GM12878 (cell line): ENCODE measurements at regions not wholly inside any gene's neighbourhood (a gene's known extent, or its start where the extent isn't known, plus 50 kb on each side); places are given as distances from the start of the nearest gene placed in this dataset.

Experiments
- ATAC-seq: fragments of 200-7000 bp; cut with Tn5 transposase; 3 replicates; pipeline ENCODE4 v1.9.1; 2020; ENCODE audit warnings: mild to moderate bottlenecking, moderate library complexity
- BruUV-seq: library from RNA; stranded (reverse); fragments of 400-500 nt; replicated peaks from 2 replicates; lab custom pipeline; 2021; lab: Mats Ljungman, UMichigan
- CTCF ChIA-PET: fragments of 300-600 bp; sonication (Branson Sonifier 250); formaldehyde crosslinking; extraction: SDS; loops from one replicate; lab custom pipeline; 2021; ENCODE audit warnings: inconsistent platforms; lab: Yijun Ruan, JAX
- POLR2A ChIA-PET: fragments of 350-600 bp; formaldehyde crosslinking; extraction: SDS; loops from one replicate; lab custom pipeline; 2021; ENCODE audit warnings: inconsistent platforms; lab: Charles Lee
- RAD21 ChIA-PET: fragments of 300-600 bp; sonication (Branson Sonifier 250); formaldehyde crosslinking; loops from one replicate; lab custom pipeline; 2023; ENCODE audit warnings: antibody characterized with exemption; ENCODE audit not compliant: unreplicated experiment; lab: Charles Lee
- SMC1A ChIA-PET: fragments of 300-600 bp; sonication (Branson Sonifier 250); formaldehyde crosslinking; loops from one replicate; lab custom pipeline; 2023; ENCODE audit not compliant: unreplicated experiment, uncharacterized antibody; lab: Charles Lee
- DNase-seq: peaks from one replicate; pipeline ENCODE4 v3.0.0-alpha.2; 2011; ENCODE audit warnings: low read depth, low spot score
- FAIRE-seq: peaks from 3 replicates; lab custom pipeline; 2011; peaks lifted over from hg19 to GRCh38; lab: Jason Lieb, UNC
- H2AFZ ChIP-seq: 2 replicates; pipeline ENCODE4 v1.6.0; 2011; ENCODE audit warnings: low read depth, low read length, control low read depth; ENCODE audit not compliant: control insufficient read depth
- H3K27ac ChIP-seq: 2 replicates; pipeline ENCODE4 v1.5.1; 2011; ENCODE audit warnings: control low read depth; ENCODE audit not compliant: control insufficient read depth, insufficient read depth
- H3K27me3 ChIP-seq, 2 experiments: replicated peaks in 1 of 2; 2 replicates each; pipeline versions ENCODE4 v1.6.0 to v1.6.1; 2011; ENCODE audit warnings: low read length in 1 of 2; ENCODE audit not compliant: control insufficient read depth in 2 of 2, insufficient read depth in 2 of 2
- H3K36me3 ChIP-seq, 2 experiments: 2 replicates each; pipeline ENCODE4 v1.5.1; 2011; ENCODE audit warnings: low read length in 1 of 2; ENCODE audit not compliant: control insufficient read depth in 2 of 2, insufficient read depth in 2 of 2
- H3K4me1 ChIP-seq: 2 replicates; pipeline ENCODE4 v1.6.1; 2011; ENCODE audit warnings: mild to moderate bottlenecking, low read length, moderate library complexity, mixed read lengths; ENCODE audit not compliant: control insufficient read depth, insufficient read depth
- H3K4me2 ChIP-seq: 2 replicates; pipeline ENCODE4 v1.6.0; 2011; ENCODE audit warnings: control low read depth; ENCODE audit not compliant: control insufficient read depth, insufficient read depth
- H3K4me3 ChIP-seq: fragments of 200-600 bp; sonication (generic); 2 replicates; pipeline ENCODE4 v1.5.1; 2016
- H3K79me2 ChIP-seq: 2 replicates; pipeline ENCODE4 v1.6.0; 2011; ENCODE audit warnings: low read length; ENCODE audit not compliant: control insufficient read depth, insufficient read depth
- H3K9ac ChIP-seq: 2 replicates; pipeline ENCODE4 v1.8.0; 2011; ENCODE audit warnings: low read length, control low read depth, mixed read lengths; ENCODE audit not compliant: control insufficient read depth, insufficient read depth
- H3K9me3 ChIP-seq: replicated peaks from 3 replicates; pipeline ENCODE4 v1.5.1; 2011; ENCODE audit warnings: mild to moderate bottlenecking, low read length; ENCODE audit not compliant: control insufficient read depth, insufficient read depth
- H4K20me1 ChIP-seq: 2 replicates; pipeline ENCODE4 v1.6.0; 2011; ENCODE audit not compliant: control insufficient read depth, insufficient read depth
- CHD4 ChIP-seq: fragments of 200-600 bp; sonication (generic); IDR thresholded peaks from 2 replicates; pipeline ENCODE4 v1.6.1; 2016; ENCODE audit warnings: mild to moderate bottlenecking
- DPF2 ChIP-seq: fragments of 450-650 bp; IDR thresholded peaks from 2 replicates; pipeline ENCODE4 v1.6.1; 2017; ENCODE audit warnings: mild to moderate bottlenecking
- E2F8 ChIP-seq: fragments of 450-650 bp; IDR thresholded peaks from 2 replicates; pipeline ENCODE4 v1.6.1; 2018; ENCODE audit warnings: mild to moderate bottlenecking, low read depth, moderate library complexity; ENCODE audit not compliant: partially characterized antibody
- IRF3 ChIP-seq: fragments of 450-650 bp; IDR thresholded peaks from 2 replicates; pipeline ENCODE4 v1.6.1; 2014; ENCODE audit warnings: mild to moderate bottlenecking
- KAT2A ChIP-seq: conservative IDR thresholded peaks from 2 replicates; pipeline ENCODE4 v1.6.1; 2011; ENCODE audit warnings: low read depth, low read length; ENCODE audit not compliant: control insufficient read depth
- NFYA ChIP-seq: IDR thresholded peaks from 2 replicates; pipeline ENCODE4 v1.6.1; 2011; ENCODE audit warnings: low read depth, mild to moderate bottlenecking, low read length, improper control_type of control experiment, borderline replicate concordance
- NRF1 ChIP-seq: conservative IDR thresholded peaks from 2 replicates; pipeline ENCODE4 v1.6.1; 2011; ENCODE audit warnings: mild to moderate bottlenecking, low read depth, low read length, improper control_type of control experiment
- PBX3 ChIP-seq: IDR thresholded peaks from 2 replicates; pipeline ENCODE4 v1.6.1; 2011; ENCODE audit warnings: mild to moderate bottlenecking, low read depth, low read length, moderate library complexity; ENCODE audit not compliant: insufficient replicate concordance
- RB1 ChIP-seq: fragments of 450-650 bp; formaldehyde crosslinking; IDR thresholded peaks from 2 replicates; pipeline ENCODE4 v1.6.1; 2017; ENCODE audit warnings: mild to moderate bottlenecking, borderline replicate concordance
- RELB ChIP-seq: fragments of 450-650 bp; IDR thresholded peaks from 2 replicates; pipeline ENCODE4 v1.6.1; 2017; ENCODE audit warnings: low read depth, mild to moderate bottlenecking, moderate library complexity
- STAT3 ChIP-seq: IDR thresholded peaks from 2 replicates; pipeline ENCODE4 v1.6.1; 2011; ENCODE audit warnings: low read depth, low read length, improper control_type of control experiment
- TCF3 ChIP-seq: IDR thresholded peaks from 2 replicates; pipeline ENCODE4 v1.6.1; 2012; ENCODE audit warnings: low read depth, mild to moderate bottlenecking, low read length, borderline replicate concordance; ENCODE audit not compliant: insufficient read depth
- USF1 ChIP-seq: IDR thresholded peaks from 2 replicates; pipeline ENCODE4 v1.6.1; 2011; ENCODE audit warnings: borderline replicate concordance, low read depth, mild to moderate bottlenecking, moderate library complexity, mixed read lengths, low read length; ENCODE audit not compliant: insufficient read depth; ENCODE audit errors: extremely low read length
- USF2 ChIP-seq: IDR thresholded peaks from 2 replicates; pipeline ENCODE4 v1.6.1; 2011; ENCODE audit warnings: low read depth, low read length, improper control_type of control experiment, borderline replicate concordance
- ZNF207 ChIP-seq: fragments of 450-650 bp; IDR thresholded peaks from 2 replicates; pipeline ENCODE4 v1.6.1; 2014; ENCODE audit warnings: antibody characterized with exemption, mild to moderate bottlenecking, borderline replicate concordance
- ZNF274 ChIP-seq: IDR thresholded peaks from one replicate; pipeline ENCODE4 v1.8.0; 2011; ENCODE audit not compliant: insufficient read length, insufficient read depth
- ZNF384 ChIP-seq: IDR thresholded peaks from 2 replicates; pipeline ENCODE4 v1.6.1; 2012; ENCODE audit warnings: low read depth, mild to moderate bottlenecking, low read length, improper control_type of control experiment, borderline replicate concordance
- WGBS: methylation state at CpG from one replicate; pipeline ENCODE4 v1.1.6; 2016; ENCODE audit warnings: low lambda C conversion rate; ENCODE audit not compliant: insufficient replicate concordance, insufficient coverage; ENCODE audit errors: missing lambda C conversion rate; 5-methylcytosine and 5-hydroxymethylcytosine counted together
- in situ Hi-C: fragments of 300-500 bp; cut with MboI; formaldehyde crosslinking; loops from 9 replicates; pipeline ENCODE4 v1.14.3; 2018; ENCODE audit warnings: mixed read lengths
- intact Hi-C: fragments of 100-400 bp; cut with micrococcal nuclease; formaldehyde crosslinking; loops from one replicate; pipeline ENCODE4 v1.14.2; 2022; ENCODE audit not compliant: unreplicated experiment

- Histone ChIP-seq H3K9ac (no peak overlapping the region), H3K79me2 (no peaks in the 10 kb centered on the region), H3K36me3 (no peaks in the 10 kb centered on the region), H3K4me3 (no peak overlapping the region), H3K4me2 (no peak overlapping the region), H3K27ac (no peak overlapping the region), H2AFZ (no peak overlapping the region), H3K9me3 (no peaks in the 10 kb centered on the region), H4K20me1 (no peaks in the 10 kb centered on the region), H3K4me1 (no peaks in the 10 kb centered on the region), H3K27me3 (no peaks in the 10 kb centered on the region)
- ChIA-PET POLR2A (no interaction called here), SMC1A (no interaction called here), CTCF (no interaction called here), RAD21 (no interaction called here)
- FAIRE-seq (no peak), DNase-seq (no peak), ATAC-seq (no peak)
- in situ Hi-C loops: no loop called here
- intact Hi-C loops: no loop called here
- WGBS: 25% methylated on average over 2 of the region's 2 CpGs
- BruUV-seq: no TSS peak
- TF ChIP-seq DPF2 (no peak), ZNF384 (no peak), ZNF207 (no peak), NFYA (no peak), CHD4 (no peak), ZNF274 (no peak), RELB (no peak), RB1 (no peak), E2F8 (no peak), NRF1 (no peak), PBX3 (no peak), IRF3 (no peak), KAT2A (no peak), USF1 (no peak), USF2 (no peak), TCF3 (no peak), STAT3 (no peak)
These were observed 189.7 kb downstream of the SP3 start for GRCh38 chr2:173775440-173775839.
